NT2/D1 (cell line): ENCODE measurements at regions not wholly inside any gene's neighbourhood (a gene's known extent, or its start where the extent isn't known, plus 50 kb on each side); places are given as distances from the start of the nearest gene placed in this dataset.

Experiments
- DNase-seq: peaks from one replicate; pipeline ENCODE4 v3.0.0-alpha.2; 2011; ENCODE audit warnings: low read depth, low spot score
- H3K27me3 ChIP-seq: 2 replicates; pipeline ENCODE4 v1.6.0; 2011; ENCODE audit warnings: mild to moderate bottlenecking; ENCODE audit not compliant: insufficient read length, insufficient read depth
- H3K36me3 ChIP-seq: 2 replicates; pipeline ENCODE4 v1.6.1; 2011; ENCODE audit warnings: mild to moderate bottlenecking, low read length, mixed read lengths; ENCODE audit not compliant: insufficient read depth, insufficient read length
- H3K4me1 ChIP-seq: 2 replicates; pipeline ENCODE4 v1.5.1; 2011; ENCODE audit not compliant: insufficient read depth, insufficient read length
- H3K4me3 ChIP-seq: 2 replicates; pipeline ENCODE4 v1.5.1; 2011; ENCODE audit warnings: low read depth; ENCODE audit not compliant: insufficient read length
- H3K9ac ChIP-seq: 2 replicates; pipeline ENCODE4 v1.6.0; 2011; ENCODE audit warnings: low read depth; ENCODE audit not compliant: insufficient read length
- H3K9me3 ChIP-seq: 2 replicates; pipeline ENCODE4 v1.5.1; 2011; ENCODE audit warnings: mild to moderate bottlenecking, low read length; ENCODE audit not compliant: insufficient read depth
- SUZ12 ChIP-seq: IDR thresholded peaks from 2 replicates; pipeline ENCODE4 v1.6.1; 2011; ENCODE audit not compliant: insufficient read length, insufficient read depth; ENCODE audit errors: extremely low read depth
- YY1 ChIP-seq: IDR thresholded peaks from 2 replicates; pipeline ENCODE4 v1.6.1; 2011; ENCODE audit not compliant: insufficient read length, insufficient read depth
- ZNF274 ChIP-seq: IDR thresholded peaks from 2 replicates; pipeline ENCODE4 v1.6.1; 2011; ENCODE audit warnings: mild to moderate bottlenecking, low read depth, low read length

- Histone ChIP-seq H3K4me3 (no peak overlapping the region), H3K9me3 (peaks cover 6% of the 10 kb centered on the region; the same call in 1 of the 2 replicates), H3K9ac (no peak overlapping the region), H3K36me3 (no peaks in the 10 kb centered on the region), H3K4me1 (no peaks in the 10 kb centered on the region), H3K27me3 (no peaks in the 10 kb centered on the region)
- DNase-seq: peak; percentile 40
- TF ChIP-seq SUZ12: no peak
Observed at GRCh38 chr3:163490119-163490518, 1588.2 kb downstream of the SI start.

- no peak overlapping the region for H3K4me3 ChIP-seq
- no peak for TF ChIP-seq SUZ12
- TF ChIP-seq YY1: no peak
- TF ChIP-seq ZNF274: no peak
- no peaks in the 10 kb centered on the region for H3K27me3 ChIP-seq
- H3K9me3 ChIP-seq: no peaks in the 10 kb centered on the region
- DNase-seq: no peak
- no peaks in the 10 kb centered on the region for H3K36me3 ChIP-seq
- no peaks in the 10 kb centered on the region for H3K4me1 ChIP-seq
- no peak overlapping the region for H3K9ac ChIP-seq
Observed at GRCh38 chr3:163482695-163483094, 1595.6 kb downstream of the SI start.

- no peak for DNase-seq
- Histone ChIP-seq H3K9me3 (no peaks in the 10 kb centered on the region), H3K27me3 (no peaks in the 10 kb centered on the region), H3K36me3 (no peaks in the 10 kb centered on the region), H3K9ac (no peak overlapping the region), H3K4me1 (no peaks in the 10 kb centered on the region), H3K4me3 (no peak overlapping the region)
- no peak for TF ChIP-seq SUZ12
- no peak for TF ChIP-seq ZNF274
- no peak for TF ChIP-seq YY1
Observed at GRCh38 chr3:163481738-163482137, 1596.6 kb downstream of the SI start.

- TF ChIP-seq SUZ12 (no peak), ZNF274 (no peak), YY1 (no peak)
- H3K9me3 ChIP-seq: no peaks in the 10 kb centered on the region
- no peak overlapping the region for H3K9ac ChIP-seq
- no peak overlapping the region for H3K4me3 ChIP-seq
- DNase-seq: no peak
- H3K4me1 ChIP-seq: no peaks in the 10 kb centered on the region
- no peaks in the 10 kb centered on the region for H3K36me3 ChIP-seq
- H3K27me3 ChIP-seq: no peaks in the 10 kb centered on the region
Observed at GRCh38 chr3:163476179-163476578, 1602.1 kb downstream of the SI start.

GRCh38 chr3:163474766-163475165, 1603.5 kb downstream of the SI start:
- no peaks in the 10 kb centered on the region for H3K4me1 ChIP-seq
- no peak overlapping the region for H3K9ac ChIP-seq
- H3K27me3 ChIP-seq: no peaks in the 10 kb centered on the region
- no peaks in the 10 kb centered on the region for H3K9me3 ChIP-seq
- H3K4me3 ChIP-seq: no peak overlapping the region
- H3K36me3 ChIP-seq: no peaks in the 10 kb centered on the region
- DNase-seq: no peak
- TF ChIP-seq ZNF274 (no peak), YY1 (no peak), SUZ12 (no peak)

GRCh38 chr3:163468531-163469335, 1609.6 kb downstream of the SI start:
- TF ChIP-seq SUZ12 (no peak), ZNF274 (no peak), YY1 (no peak)
- DNase-seq: no peak
- no peaks in the 10 kb centered on the region for H3K4me1 ChIP-seq
- no peaks in the 10 kb centered on the region for H3K36me3 ChIP-seq
- H3K4me3 ChIP-seq: no peak overlapping the region
- no peaks in the 10 kb centered on the region for H3K9me3 ChIP-seq
- H3K9ac ChIP-seq: no peak overlapping the region
- no peaks in the 10 kb centered on the region for H3K27me3 ChIP-seq

- no peaks in the 10 kb centered on the region for H3K27me3 ChIP-seq
- no peak overlapping the region for H3K9ac ChIP-seq
- DNase-seq: no peak
- no peaks in the 10 kb centered on the region for H3K9me3 ChIP-seq
- TF ChIP-seq SUZ12: no peak
- TF ChIP-seq ZNF274: no peak
- TF ChIP-seq YY1: no peak
- no peaks in the 10 kb centered on the region for H3K36me3 ChIP-seq
- no peaks in the 10 kb centered on the region for H3K4me1 ChIP-seq
- no peak overlapping the region for H3K4me3 ChIP-seq
Observed at GRCh38 chr3:163462446-163462845, 1615.8 kb downstream of the SI start.
